Frontal cortex (tissue), 3 donors: ENCODE measurements at regions not wholly inside any gene's neighbourhood (a gene's known extent, or its start where the extent isn't known, plus 50 kb on each side); places are given as distances from the start of the nearest gene placed in this dataset.

ENCODE experiments used
- DNase-seq, 2 donors: peaks; one replicate each; pipeline ENCODE4 v3.0.0; 2012; ENCODE audit warnings: low spot score in 2 of 2
- FAIRE-seq: peaks from 2 replicates; lab custom pipeline; 2012; peaks lifted over from hg19 to GRCh38; lab: Jason Lieb, UNC
- donor health status: control.
- donor health status: control.
- donor health status: control.

- DNase-seq (no peak), FAIRE-seq (no peak)
Measured at GRCh38 chr2:67208887-67209500, 188.1 kb upstream of the ETAA1 start.

DNA sequence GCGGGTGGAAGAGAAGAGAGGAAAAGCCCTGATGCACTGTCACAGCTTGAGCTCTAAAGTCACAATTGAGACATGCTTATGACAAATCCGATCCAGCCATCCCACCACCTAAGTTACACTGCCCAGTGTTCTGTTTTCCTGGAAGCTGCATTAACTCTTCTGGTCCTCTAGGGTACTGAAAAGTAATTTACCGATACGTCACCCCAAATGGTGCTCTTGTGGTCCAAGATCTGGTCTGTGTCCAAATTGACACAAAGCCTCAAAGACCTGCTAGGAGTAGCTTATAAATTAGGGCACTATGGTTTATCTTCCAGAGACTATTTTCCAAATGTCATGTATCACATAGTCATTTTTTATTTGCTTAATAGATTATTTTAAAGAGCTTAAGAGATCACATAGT, 186.7 kb upstream of the ETAA1 start:
- no peak for FAIRE-seq
- no peak for DNase-seq

DNA sequence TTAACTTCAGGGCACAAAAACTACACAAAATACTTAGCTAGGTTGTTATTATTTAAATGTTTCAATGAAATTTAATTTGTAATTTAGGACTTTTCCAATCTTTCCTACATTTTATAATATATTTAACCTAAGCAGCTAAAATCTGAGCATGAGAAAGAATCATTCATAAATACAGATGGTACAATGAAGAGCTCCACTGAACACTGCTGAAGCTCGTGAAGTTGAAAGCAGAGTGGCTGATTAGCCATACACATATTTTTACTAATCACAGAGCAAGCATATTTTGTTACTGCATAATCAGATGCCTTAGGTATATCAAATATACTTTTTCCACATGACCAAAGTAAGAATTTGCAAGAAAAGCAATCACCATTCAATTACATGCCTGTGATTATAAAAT, 184.9 kb upstream of the ETAA1 start:
- FAIRE-seq: no peak
- no peak for DNase-seq

DNA sequence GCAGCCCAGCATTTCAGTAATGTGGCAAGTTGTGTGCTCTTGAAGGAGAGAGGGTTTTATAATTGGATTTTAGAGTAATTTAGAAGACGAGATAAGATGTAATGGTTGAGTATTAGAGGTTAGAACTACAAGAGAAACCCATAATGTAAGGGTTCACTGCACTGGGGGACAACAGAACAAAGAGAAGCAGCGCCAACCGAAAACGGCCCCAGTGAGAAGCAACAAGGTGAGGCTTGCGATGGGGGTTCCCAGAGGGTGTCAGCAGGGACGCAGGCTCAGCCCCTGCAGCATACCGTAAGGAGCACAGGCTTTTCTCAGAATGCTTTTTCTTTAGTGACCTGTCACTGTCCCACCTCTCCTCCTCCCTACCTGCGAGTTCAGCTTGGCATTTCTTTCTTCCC, 183.9 kb upstream of the ETAA1 start:
- DNase-seq (no peak), FAIRE-seq (no peak)

- FAIRE-seq (no peak), DNase-seq (no peak)
Measured at GRCh38 chr2:67213677-67214402, 183.3 kb upstream of the ETAA1 start.

GRCh38 chr2:67214585-67215185, 182.4 kb upstream of the ETAA1 start:
- no peak for DNase-seq
- no peak for FAIRE-seq

- DNase-seq (no peak), FAIRE-seq (no peak)
Measured at GRCh38 chr2:67215214-67216055, 181.7 kb upstream of the ETAA1 start.

GRCh38 chr2:67216103-67216502, 181.0 kb upstream of the ETAA1 start:
- FAIRE-seq (no peak), DNase-seq (no peak)

- DNase-seq: no peak
- FAIRE-seq: no peak
Measured at GRCh38 chr2:67216881-67217280, 180.3 kb upstream of the ETAA1 start.

DNA sequence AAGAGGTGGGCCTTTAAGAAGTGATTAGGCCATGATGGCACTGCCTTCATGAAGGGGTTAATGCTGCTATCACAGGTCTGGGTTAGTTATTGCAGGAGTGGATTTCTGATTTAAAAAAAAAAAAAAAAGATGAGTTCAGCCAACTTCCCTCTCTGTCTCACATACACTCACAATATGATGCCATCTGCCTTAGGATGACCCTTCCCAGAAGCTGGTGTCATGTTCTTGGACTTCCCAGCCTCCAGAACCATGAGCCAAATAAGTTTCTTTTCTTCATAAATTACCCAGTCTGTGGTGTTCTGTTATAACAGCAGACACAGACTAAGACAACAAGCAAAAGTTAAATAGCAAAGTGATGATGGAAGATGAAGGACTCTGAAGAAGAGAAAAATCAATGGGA, 179.7 kb upstream of the ETAA1 start:
- no peak for DNase-seq
- no peak for FAIRE-seq

DNA sequence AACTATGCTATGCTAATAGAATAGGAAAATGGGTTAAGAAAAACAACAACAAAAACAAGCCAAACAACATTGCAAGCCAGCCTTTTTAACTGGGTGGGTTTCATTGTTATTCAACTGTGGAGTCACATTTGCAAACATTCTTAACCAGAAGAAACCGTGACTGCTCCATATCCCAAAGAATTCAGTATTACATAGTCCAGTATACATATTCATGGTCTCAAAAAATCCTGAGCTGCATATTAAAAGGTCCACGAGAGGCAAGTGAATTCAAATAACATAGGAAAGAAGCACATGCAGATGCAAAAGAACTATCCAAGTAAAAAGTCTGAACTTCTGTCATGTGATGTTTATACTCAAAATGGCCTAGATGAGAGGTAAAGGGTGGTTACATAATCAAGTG, 179.1 kb upstream of the ETAA1 start:
- DNase-seq: no peak
- FAIRE-seq: no peak

- FAIRE-seq: no peak
- no peak for DNase-seq
Measured at GRCh38 chr2:67219651-67220050, 177.5 kb upstream of the ETAA1 start.

- DNase-seq (no peak), FAIRE-seq (no peak)
Measured at GRCh38 chr2:67221266-67221665, 175.9 kb upstream of the ETAA1 start.

GRCh38 chr2:67225287-67225973, 171.7 kb upstream of the ETAA1 start:
- no peak for FAIRE-seq
- DNase-seq: no peak

- no peak for DNase-seq
- FAIRE-seq: no peak
Measured at GRCh38 chr2:67229706-67230105, 167.4 kb upstream of the ETAA1 start.

DNA sequence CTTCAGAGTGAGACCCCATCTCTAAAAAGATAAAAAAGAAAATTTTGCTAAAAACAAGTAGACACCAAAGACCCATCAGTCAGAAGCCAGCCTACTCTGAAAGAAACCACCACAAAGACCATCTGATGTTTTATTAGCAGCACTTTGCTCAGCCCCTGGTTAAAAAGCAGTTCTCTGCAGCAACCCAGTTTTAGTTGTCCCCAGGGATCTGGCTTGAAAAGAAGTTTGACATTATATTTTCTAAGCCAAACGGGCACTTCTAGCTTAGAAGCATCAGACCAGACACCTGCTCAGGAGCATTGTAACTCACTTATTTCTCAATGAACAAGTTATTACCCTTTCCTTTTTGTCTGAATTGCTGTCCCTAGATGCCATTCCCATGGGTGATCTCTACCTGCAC, 164.2 kb upstream of the ETAA1 start:
- no peak for DNase-seq
- no peak for FAIRE-seq

GRCh38 chr2:67234440-67234839, 162.7 kb upstream of the ETAA1 start:
- FAIRE-seq: no peak
- DNase-seq: no peak

DNA sequence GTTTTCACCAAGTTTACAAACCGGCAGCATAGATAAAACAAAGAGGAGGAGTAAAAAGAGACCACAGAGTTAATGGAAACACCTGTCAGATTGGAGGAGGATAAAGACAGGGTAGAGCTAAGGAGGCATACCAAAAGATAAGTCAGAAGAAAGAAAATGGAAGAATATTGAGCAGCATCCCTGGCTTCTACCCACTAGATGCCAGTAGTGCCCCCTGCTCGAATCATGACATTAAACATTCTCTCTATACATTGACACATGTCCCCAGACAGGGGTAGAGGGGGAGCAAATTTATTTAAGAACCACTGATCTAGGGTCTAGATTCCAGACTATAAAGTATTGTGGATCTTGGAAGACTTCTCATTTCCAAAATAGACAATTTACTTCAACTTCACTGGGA, 159.8 kb upstream of the ETAA1 start:
- DNase-seq: no peak
- FAIRE-seq: no peak

GRCh38 chr2:67240507-67240906, 156.6 kb upstream of the ETAA1 start:
- DNase-seq: no peak
- no peak for FAIRE-seq

DNA sequence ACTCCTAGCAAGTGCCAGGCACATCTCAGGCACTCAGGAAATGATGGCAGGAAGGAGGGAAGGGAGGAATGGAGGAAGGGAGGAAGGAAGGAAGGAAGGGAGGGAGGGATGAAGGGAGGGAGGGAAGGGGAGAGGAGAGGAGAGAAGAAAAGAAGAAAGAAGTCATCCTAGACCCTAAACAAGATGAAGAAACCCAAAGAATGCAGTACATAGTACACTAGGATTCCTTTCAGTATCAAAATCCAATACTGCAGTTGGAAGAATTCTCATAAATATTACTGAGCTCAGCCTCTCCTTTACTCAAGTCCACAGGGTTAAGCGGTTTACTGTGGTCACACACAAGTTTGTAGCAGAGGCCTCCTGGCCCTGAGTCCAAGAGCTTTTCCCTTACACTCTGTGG, 155.7 kb upstream of the ETAA1 start:
- no peak for FAIRE-seq
- DNase-seq: no peak
